DMS53 treated with DMSO at 0.1 percent for 48 hours (cell line): ENCODE measurements at regions not wholly inside any gene's neighbourhood (a gene's known extent, or its start where the extent isn't known, plus 50 kb on each side); places are given as distances from the start of the nearest gene placed in this dataset.

Source experiments
- DNase-seq: peaks from one replicate; lab custom pipeline; 2025; ENCODE audit not compliant: unreplicated experiment; lab: John Stamatoyannopoulos, UW

- no peak for DNase-seq
These were observed 103.5 kb upstream of the NR3C1 start for GRCh38 chr5:143506836-143507552.

GRCh38 chr5:143505934-143506333 lies 102.4 kb upstream of the NR3C1 start:
- DNase-seq = no peak

- no peak for DNase-seq
These were observed 101.9 kb upstream of the NR3C1 start for GRCh38 chr5:143505354-143505753.

- no peak for DNase-seq
These were observed 98.0 kb upstream of the NR3C1 start for GRCh38 chr5:143501310-143502044.

GRCh38 chr5:143499480-143500114 lies 96.1 kb upstream of the NR3C1 start:
- no peak for DNase-seq

GRCh38 chr5:143498821-143499220 lies 95.3 kb upstream of the NR3C1 start:
- no peak for DNase-seq

- DNase-seq = no peak
These were observed 94.3 kb upstream of the NR3C1 start for GRCh38 chr5:143497749-143498148.

GRCh38 chr5:143496943-143497342 lies 93.5 kb upstream of the NR3C1 start:
- DNase-seq = no peak

GRCh38 chr5:143495821-143496275 lies 92.4 kb upstream of the NR3C1 start:
- no peak for DNase-seq

- DNase-seq = no peak
These were observed 91.6 kb upstream of the NR3C1 start for GRCh38 chr5:143495110-143495509.

- no peak for DNase-seq
These were observed 91.1 kb upstream of the NR3C1 start for GRCh38 chr5:143494595-143494994.

GRCh38 chr5:143494162-143494561 lies 90.7 kb upstream of the NR3C1 start:
- DNase-seq = no peak

- DNase-seq = no peak
These were observed 89.3 kb upstream of the NR3C1 start for GRCh38 chr5:143492783-143493182.

GRCh38 chr5:143491646-143492045 lies 88.2 kb upstream of the NR3C1 start:
- DNase-seq = no peak

- DNase-seq = no peak
These were observed 84.9 kb upstream of the NR3C1 start for GRCh38 chr5:143488381-143488780.

GRCh38 chr5:143484601-143485000 lies 81.1 kb upstream of the NR3C1 start:
- no peak for DNase-seq

- no peak for DNase-seq
These were observed 78.4 kb upstream of the NR3C1 start for GRCh38 chr5:143481697-143482531.

- DNase-seq = no peak
These were observed 76.5 kb upstream of the NR3C1 start for GRCh38 chr5:143480001-143480400.

GRCh38 chr5:143479394-143479793 lies 75.9 kb upstream of the NR3C1 start:
- DNase-seq = peak; percentile 51

GRCh38 chr5:143476601-143477211 lies 73.2 kb upstream of the NR3C1 start:
- no peak for DNase-seq

GRCh38 chr5:143474616-143475015 lies 71.1 kb upstream of the NR3C1 start:
- no peak for DNase-seq
